ENCODE measurements at regions not wholly inside any gene's neighbourhood (a gene's known extent, or its start where the extent isn't known, plus 50 kb on each side); places are given as distances from the start of the nearest gene placed in this dataset.
"Not testable (repeated sequence)": the region's sequence is repeated elsewhere in the genome, so short reads cannot be mapped to it uniquely, and the experiment has no call there.

DNA sequence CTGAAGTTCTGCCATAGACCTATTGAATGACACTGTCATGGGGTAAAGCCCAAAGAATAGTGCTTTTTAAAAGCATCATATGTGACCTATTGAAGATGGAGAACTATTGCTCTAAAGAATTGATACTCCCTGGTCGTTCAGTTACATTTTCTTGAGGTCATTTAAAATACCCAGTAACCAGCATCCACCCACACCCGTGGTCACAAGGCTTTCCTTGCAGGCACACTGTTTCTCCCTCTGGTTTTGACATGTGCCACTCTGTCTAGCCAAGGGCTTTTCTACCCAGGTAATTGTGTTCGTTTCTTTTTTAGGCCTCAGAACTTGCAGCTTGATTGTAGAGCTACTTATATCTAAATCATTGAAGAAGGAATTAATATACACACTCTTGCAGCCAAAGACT, 68.3 kb upstream of the LYZL2 start:
- no peak for DNase-seq (ENCODE audit: low read depth)

DNA sequence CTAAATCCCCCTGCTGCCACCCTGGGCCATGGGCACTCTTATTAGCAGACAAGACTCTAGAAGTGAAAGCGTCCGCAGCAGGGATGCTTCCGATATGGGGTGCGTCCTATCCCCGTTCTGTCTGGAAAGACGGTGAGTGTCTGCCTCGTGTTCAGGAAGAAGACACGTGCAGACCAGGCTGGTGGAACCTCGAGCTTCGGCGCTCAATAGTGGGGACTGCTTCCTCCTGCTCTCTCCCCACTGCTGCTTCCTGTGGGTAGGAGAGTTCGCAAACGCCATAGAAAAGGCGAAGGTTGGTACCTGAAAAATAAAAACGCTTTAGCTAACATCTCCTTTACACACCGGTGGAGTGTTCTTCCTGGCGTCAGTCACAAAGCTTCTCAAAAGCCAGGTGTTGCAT, 67.7 kb upstream of the LYZL2 start:
- DNase-seq (ENCODE audit: low read depth), result not testable (repeated sequence)

DNA sequence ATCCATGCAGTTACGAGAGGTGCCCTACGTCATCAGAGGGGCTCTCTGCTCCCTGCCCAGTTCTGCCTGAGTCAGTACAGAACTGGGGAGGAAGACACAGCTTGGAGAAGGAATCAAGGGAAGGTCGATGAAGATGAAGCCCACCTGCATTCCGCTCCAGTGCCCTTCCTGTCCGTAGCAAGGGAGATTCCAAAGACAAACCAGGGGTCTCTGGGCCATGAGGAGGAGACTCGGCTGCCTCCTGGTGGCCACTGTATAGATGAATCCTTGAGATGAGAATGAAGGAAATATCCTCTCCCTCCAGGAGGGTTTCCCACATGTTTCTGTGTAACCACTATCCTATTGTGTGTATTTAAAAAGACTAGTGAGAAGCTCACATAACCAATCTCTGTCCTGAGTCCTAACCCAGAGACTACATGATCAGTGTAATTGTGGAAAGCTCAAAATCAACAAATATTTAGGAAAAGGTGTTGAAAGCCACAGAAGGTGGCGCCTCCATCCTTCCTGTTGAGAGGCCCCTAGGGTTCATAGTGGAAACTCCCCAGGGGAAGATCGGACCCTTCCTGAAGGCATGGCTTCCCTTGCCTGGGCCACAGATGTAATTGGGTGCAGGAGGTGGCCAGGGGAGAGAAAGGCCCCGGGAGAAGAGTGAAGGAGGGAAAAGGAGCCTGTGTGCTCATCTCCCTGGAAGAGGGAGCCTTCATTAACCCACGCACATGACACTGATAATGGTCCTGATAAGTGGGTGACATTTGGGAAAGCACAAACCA, 67.0 kb upstream of the LYZL2 start:
- not testable (repeated sequence) for DNase-seq (ENCODE audit: low read depth)

DNA sequence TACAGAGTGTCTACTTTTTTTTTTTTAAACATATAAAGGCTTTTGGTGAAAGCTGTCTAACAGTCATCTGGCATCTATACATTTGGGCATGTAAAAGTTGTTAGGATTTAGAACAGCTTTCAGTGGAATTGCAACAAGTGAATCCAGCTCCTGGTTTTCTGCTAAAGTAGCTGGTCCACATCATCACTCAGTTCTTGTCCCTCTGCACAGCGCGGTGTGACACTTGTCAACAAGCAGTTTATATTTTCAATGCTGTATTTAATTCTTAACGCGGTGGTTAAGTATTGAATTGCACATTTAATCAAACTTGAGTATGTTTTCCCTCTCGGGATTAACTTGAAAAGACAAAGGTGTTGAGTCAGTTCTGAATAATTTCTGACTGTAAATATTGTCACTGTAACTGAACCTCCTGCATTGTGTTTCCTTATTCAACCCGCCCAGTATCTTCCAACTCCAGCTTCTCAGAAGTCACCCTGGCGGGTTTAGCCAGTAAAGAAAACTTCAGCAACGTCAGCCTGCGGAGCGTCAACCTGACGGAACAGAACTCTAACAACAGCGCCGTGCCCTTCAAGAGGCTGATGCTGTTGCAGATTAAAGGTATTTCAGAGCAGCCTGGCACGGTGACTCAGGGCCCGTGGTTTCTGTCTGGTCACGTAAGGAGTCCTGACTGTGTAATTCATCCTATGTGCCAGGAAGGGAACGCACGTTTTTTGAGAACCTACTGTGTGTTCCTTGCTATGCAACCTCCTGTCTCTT, 66.1 kb upstream of the LYZL2 start:
- not testable (repeated sequence) for DNase-seq (ENCODE audit: low read depth)

DNA sequence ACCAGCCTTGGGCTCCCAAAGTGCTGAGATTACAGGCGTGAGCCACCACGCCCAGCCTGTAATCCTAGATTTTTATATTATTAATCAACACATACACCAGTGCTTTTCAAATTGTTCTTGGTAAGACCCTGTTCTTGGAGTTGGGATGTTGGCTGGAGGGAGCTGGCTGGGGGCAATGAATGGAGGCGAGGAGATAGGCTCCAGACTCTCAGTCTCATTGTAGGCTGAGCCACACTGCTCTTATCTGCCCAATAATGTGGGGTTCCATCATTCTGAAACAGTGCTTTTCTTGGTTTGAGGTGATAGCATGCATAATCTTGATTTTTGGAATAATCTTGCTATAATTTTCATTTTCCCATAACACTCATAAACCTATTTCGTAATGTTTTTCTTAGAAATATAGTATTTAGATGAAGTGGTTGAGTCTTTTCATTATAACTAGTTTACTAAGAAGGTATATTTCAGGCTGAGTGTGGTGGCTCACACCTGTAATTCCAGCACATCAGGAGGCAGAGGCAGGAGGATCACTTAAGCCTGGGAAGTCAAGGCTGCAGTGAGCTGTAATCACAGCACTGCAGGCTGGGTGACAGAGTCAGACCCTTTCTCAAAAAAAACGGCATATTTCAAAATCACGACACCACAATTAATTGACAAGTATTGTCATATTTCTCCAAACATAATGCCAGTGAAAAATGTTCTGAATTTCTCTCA, 65.1 kb upstream of the LYZL2 start:
- no peak for DNase-seq (ENCODE audit: low read depth)

DNA sequence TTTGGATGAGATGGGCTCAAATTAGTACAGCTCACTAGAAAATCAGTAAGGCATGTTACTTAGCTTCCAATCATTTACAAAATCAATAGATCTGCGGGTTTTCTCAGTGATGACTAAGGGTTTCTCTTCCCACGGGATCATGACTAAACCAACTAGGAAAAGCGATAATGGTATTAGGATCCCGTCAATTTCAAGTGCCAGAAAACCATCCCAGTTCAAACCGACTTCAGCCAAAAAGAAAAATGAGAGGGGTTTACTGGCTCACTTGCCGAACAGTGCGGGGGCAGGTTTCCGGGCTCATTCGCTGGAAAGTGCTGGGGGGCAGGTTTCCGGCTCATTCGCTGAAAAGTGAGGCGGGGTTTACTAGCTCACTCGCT, 62.1 kb upstream of the LYZL2 start:
- DNase-seq (ENCODE audit: low read depth), result peak; percentile 75

- not testable (repeated sequence) for DNase-seq (ENCODE audit: low read depth)
These were observed 61.5 kb upstream of the LYZL2 start for GRCh38 chr10:30690948-30691638.

GRCh38 chr10:30688456-30688855, 58.9 kb upstream of the LYZL2 start:
- no peak for DNase-seq (ENCODE audit: low read depth)

DNA sequence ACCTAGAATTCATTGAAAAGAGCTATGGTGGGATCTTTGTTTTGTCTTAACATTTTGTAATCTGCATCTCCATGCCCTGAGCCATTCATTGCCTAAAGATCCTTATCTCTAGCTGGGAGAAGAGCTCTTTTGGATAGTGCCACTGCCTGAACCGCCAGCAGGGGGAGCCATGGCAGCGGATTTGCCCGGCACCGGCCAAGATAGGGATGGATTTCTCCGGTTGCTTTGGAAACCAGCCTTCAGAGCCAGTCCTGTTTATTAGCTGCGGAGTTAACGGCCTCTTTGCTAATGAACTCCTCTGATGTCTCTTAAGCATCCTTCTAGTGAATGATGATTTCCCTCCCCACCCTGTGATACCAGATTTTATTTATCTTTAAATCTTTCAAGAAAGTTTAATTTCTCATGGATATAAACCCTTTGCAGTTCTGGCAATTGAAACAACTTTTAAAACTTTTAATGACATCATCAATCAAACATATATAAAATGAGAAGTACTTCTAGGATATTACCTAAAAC, 58.2 kb upstream of the LYZL2 start:
- peak; percentile 22 for DNase-seq (ENCODE audit: low read depth)

- DNase-seq (ENCODE audit: low read depth), result no peak
These were observed 57.2 kb upstream of the LYZL2 start for GRCh38 chr10:30686708-30687107.

DNA sequence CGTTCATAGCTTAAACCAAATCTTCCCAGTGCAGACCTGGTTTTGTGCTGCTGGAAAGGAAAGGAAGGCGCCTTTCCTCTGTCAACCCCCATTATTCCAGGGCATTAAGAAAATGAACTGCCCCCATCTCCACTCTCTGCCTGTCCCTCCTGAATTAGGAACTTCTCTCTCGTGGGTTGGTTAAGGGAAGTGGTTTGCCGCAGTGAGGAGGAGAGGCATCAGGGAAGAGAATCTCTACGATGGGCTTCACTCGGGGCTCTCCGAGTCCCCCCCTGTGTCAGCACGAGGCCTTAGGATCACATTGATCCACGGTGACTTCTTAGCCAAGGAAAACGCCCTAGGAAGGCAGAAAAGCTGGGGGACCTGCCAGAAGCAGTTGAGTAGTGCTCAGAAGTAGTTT, 53.9 kb upstream of the LYZL2 start:
- no peak for DNase-seq (ENCODE audit: low read depth)

DNA sequence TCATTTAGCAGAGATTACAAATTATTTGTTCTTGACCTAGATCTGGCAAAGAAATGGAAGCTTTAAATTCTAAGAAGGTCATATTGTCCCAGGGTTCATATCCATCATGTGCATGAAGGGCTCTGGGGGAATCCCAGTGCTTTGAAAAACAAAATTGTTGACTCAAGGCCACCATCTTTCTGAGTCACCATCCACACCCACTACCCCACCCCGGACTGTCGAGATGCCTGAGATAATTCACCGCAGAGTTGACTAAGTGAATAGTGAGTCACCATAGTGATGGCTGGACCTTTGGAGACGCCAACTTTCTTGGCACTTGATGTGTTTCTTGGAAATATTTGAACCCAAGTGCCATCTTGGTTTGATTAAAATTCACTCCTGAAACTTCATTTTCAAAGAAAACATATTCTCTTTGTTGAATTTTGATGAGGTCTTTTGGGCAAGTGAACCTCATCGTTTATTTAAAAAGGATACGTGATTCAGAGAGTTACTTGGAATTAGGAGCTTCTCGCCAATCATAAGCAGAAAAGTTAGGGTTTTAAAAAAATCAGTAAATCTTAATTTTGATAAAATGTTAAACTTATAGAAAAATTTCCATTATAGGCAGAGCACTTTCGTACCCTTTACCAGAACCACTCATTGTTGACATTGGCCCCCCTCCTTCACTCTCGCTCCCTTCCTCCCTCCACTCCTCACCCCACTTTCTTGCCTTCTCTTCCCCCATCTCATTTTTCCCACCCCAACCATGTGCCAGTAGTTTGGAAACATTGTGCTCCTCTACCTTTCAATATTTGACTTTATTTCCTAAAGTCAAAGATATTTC, 53.0 kb upstream of the LYZL2 start:
- peak; percentile 85 for DNase-seq (ENCODE audit: low read depth)

GRCh38 chr10:30680908-30681307, 51.4 kb upstream of the LYZL2 start:
- no peak for DNase-seq (ENCODE audit: low read depth)

All from GM04503 (cell line).